Gastrocnemius medialis (tissue), 4 donors: ENCODE measurements at regions not wholly inside any gene's neighbourhood (a gene's known extent, or its start where the extent isn't known, plus 50 kb on each side); places are given as distances from the start of the nearest gene placed in this dataset.

Experiments
- CTCF ChIP-seq, 5 experiments: fragments of 450-650 bp in 3 of 5; fragments of 200-600 bp in 2 of 5; sonication (generic) in 2 of 5; IDR thresholded peaks in 4 of 5; conservative IDR thresholded peaks in 1 of 5; 1 replicate in 4 of 5; 2 replicates in 1 of 5; pipeline ENCODE4 v1.5.1; 2016 to 2019; ENCODE audit warnings: antibody characterized with exemption in 5 of 5, mild to moderate bottlenecking in 3 of 5, moderate library complexity in 3 of 5
- POLR2A ChIP-seq, 2 donors: fragments of 450-650 bp; IDR thresholded peaks; one replicate each; pipeline ENCODE4 v1.6.1; 2017; ENCODE audit warnings: antibody characterized with exemption in 2 of 2, mild to moderate bottlenecking in 2 of 2, moderate library complexity in 2 of 2

GRCh38 chr14:45877981-45878380 is 625.0 kb upstream of the MIS18BP1 start:
- no peak for TF ChIP-seq CTCF (IDR thresholded peaks at IDR 0.05 in 4 of 5, conservative IDR thresholded peaks at IDR 0.05 in 1 of 5)
- no peak for TF ChIP-seq POLR2A (IDR thresholded peaks at IDR 0.05)
